T47D (cell line): ENCODE measurements at regions not wholly inside any gene's neighbourhood (a gene's known extent, or its start where the extent isn't known, plus 50 kb on each side); places are given as distances from the start of the nearest gene placed in this dataset.
"Not testable (repeated sequence)": the region's sequence is repeated elsewhere in the genome, so short reads cannot be mapped to it uniquely, and the experiment has no call there.

Source experiments
- DNase-seq, 2 experiments: peaks; one replicate each; pipeline versions ENCODE4 v3.0.0 to v3.0.0-alpha.2; 2011 to 2012; ENCODE audit warnings: low read depth in 1 of 2, low spot score in 1 of 2
- JUND ChIP-seq: IDR thresholded peaks from 2 replicates; pipeline ENCODE4 v1.6.1; 2012; ENCODE audit warnings: low read depth
- in situ Hi-C: cut with HindIII; loops from 2 replicates; pipeline ENCODE4 v1.10.0; 2016; ENCODE audit warnings: low sequenced_read_pairs, low pct_unique_long_range_greater_than_20kb

DNA sequence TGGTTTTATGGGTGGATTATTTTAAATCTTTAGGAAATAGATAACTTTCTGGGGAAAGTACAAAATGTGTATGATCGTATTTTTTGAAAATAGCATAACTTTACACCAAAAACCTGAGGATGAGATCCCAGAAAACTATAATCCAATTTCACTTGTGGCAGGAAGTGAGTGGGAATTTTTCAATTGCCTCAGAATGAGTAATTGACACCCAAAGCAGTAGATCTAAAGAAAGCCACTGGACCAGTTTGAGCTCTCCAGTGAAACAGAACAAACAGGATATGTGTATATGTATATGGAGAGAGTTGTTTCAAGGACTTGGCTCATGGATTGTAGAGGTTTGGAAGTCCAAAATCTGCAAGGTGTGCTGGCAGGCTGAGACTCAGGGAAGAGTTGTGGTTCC is 109.2 kb upstream of the SHB start:
- in situ Hi-C loops = no loop called here
- DNase-seq = peak in 1 of 2 experiments; percentile 84
- no peak for TF ChIP-seq JUND

DNA sequence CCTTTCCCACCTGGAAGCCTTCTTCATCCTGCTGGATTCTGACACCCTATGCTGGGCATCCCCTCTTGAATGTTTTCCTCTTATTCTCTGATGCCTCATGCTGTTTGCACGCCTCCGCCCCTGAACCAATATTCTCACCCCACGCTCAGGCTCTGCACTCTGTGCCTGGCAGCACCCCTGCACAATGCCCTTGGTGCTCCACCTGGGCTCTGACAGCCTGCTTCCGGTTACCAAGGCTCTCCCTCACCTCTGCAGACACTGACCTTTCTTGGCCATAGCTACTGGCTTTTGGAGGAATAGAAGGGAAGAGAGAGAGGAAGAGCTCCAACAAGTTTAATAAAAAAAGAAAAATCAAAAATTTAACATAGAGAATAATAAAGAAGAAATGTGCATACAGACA is 108.7 kb upstream of the SHB start:
- no peak for DNase-seq
- in situ Hi-C loops = no loop called here
- no peak for TF ChIP-seq JUND

DNA sequence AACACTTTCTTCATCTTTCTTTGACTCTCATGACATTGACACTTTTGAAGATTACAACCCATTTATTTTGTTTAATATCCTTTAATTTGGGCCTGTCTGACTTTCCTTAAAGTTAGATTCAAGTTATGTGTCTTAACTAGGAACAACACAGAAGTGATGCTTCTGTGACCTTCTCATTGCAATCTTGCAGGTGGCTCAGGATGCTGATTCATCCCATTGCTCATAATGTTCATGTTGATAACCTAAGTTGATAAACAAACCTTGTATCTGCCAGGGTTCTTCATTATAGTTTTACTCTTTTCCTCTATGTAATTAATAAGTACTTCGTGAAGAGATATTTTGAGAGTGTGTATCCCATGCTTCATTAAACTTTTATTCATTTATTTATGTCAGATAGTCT is 107.2 kb upstream of the SHB start:
- in situ Hi-C loops = no loop called here
- TF ChIP-seq JUND = no peak
- DNase-seq = no peak

GRCh38 chr9:38175423-38175822 is 106.4 kb upstream of the SHB start:
- in situ Hi-C loops = no loop called here
- no peak for DNase-seq
- no peak for TF ChIP-seq JUND

GRCh38 chr9:38172586-38172985 is 103.6 kb upstream of the SHB start:
- DNase-seq = peak in 1 of 2 experiments; percentile 64
- no peak for TF ChIP-seq JUND
- in situ Hi-C loops = no loop called here

GRCh38 chr9:38171926-38172325 is 102.9 kb upstream of the SHB start:
- no peak for TF ChIP-seq JUND
- no peak for DNase-seq
- in situ Hi-C loops = no loop called here

- DNase-seq = no peak
- in situ Hi-C loops = no loop called here
- TF ChIP-seq JUND = no peak
Measured at GRCh38 chr9:38171538-38171884, 102.5 kb upstream of the SHB start.

GRCh38 chr9:38170763-38171537 is 101.9 kb upstream of the SHB start:
- DNase-seq = peak in 1 of 2 experiments; percentile 39
- in situ Hi-C loops = not testable (repeated sequence)

DNA sequence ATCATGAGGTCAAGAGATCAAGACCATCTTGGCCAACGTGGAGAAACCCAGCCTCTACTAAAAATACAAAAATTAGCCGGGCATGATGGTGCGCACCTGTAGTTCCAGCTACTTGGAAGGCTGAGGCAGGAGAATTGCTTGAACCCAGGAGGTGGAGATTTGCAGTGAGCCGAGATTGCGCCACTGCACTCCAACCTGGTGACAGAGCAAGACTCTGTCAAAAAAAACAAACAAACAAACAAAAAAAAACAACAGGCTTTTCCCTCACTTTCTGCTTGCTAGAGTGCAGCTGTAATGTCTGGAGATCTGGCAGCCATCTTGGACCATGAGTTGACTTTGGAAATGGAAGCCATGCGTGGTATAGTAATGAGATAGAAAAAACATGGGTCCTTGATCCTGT is 101.1 kb upstream of the SHB start:
- DNase-seq, in situ Hi-C loops: not testable (repeated sequence)

DNA sequence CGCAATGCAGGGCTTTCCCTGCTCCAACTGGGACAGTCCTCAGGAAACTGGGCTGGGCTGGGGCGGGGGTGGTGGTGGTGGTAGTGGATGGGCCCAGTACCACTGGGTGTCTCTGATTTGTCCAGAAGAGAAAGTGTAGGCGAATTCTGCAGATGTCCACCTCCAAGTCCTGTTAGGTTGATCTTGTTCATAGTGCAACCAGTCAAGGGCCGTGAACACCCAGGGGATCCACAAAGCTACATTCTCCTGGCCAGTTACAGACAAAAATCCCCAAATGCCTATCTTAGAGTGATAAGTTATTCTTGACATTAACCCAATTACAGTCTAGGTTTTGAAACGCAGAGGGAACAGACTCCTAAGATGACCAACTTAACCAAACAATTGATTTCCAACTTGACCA is 97.5 kb upstream of the SHB start:
- in situ Hi-C loops = no loop called here
- no peak for TF ChIP-seq JUND
- DNase-seq = no peak

- DNase-seq = peak in 1 of 2 experiments; percentile 60
- TF ChIP-seq JUND = no peak
- in situ Hi-C loops = no loop called here
Measured at GRCh38 chr9:38164659-38165221, 95.7 kb upstream of the SHB start.

DNA sequence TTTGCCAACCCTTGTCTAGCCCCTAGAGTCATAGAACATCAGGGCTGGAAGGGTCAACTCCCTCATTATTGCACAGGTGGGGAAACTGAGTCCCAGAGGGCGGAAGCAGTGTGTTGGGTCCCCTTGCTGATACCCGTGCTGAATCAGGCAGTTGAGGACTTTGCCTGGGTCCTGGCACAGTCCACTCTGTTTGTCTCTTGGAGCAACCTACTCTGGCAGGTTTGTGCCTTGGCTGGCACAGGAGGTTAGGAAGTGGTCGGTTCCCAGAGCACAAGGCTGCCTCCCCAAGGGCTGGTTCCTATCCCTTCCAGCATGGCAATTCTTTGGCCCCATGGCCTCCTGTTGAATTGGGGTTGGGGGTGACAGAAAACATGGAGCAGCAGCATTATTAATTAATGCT is 94.5 kb upstream of the SHB start:
- no peak for DNase-seq
- in situ Hi-C loops = no loop called here
- TF ChIP-seq JUND = no peak

DNA sequence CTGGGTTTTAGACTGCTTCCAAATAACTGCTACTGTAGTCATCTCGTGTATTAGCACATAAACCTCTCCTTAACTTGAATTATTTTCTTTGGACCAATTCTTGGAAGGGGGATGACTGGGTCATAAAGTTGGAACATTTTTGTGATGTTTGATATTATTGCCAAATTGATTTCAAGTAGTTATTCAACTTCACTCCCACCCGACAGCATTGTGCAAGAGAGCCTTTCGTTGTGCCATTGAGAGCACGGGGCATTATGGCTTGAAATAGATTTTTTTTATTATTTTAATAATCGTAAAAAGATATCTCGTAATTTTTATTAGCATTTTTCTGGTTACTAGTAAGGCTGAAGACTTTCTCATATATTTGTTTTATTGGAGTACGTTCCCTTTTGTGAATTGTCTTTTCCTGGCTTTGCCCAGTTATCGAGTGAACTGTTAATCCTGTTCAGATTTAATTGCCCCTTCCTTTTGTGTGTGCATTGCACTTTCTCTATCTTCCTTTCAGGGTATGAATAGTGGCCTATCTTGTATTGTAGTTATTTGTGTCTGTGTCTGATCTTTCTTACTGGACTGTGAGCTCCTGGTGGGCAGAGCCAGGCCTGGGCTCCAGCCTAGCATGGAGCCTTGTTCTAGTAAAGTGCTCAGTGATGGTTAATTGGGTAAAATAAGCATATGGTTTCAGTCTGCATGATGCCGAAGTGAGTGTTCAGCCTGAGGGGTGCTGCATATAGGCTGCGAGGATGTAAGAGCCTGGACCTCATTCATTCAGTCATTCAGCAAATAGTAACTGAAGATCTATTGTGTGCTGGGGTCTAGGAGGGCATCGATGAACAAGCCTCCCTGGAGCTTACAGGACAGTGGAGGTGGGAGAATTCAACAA is 93.5 kb upstream of the SHB start:
- in situ Hi-C loops = no loop called here
- no peak for DNase-seq

More for the DNA sequence above, 93.5 kb upstream of the SHB start:
- TF ChIP-seq JUND = no peak
